SU-DHL-6 (cell line): ENCODE measurements at regions not wholly inside any gene's neighbourhood (a gene's known extent, or its start where the extent isn't known, plus 50 kb on each side); places are given as distances from the start of the nearest gene placed in this dataset.

Source experiments
- H2AFZ ChIP-seq: fragments of 200-600 bp; sonication (generic); 2 replicates; pipeline ENCODE4 v1.6.1; 2014; ENCODE audit warnings: low read depth, mild to moderate bottlenecking, moderate library complexity, mixed read lengths, antibody characterized with exemption, low read length; ENCODE audit not compliant: severe bottlenecking
- H3F3A ChIP-seq: fragments of 200-600 bp; shearing (Covaris generic); 2 replicates; pipeline ENCODE4 v1.6.0; 2016; ENCODE audit warnings: antibody characterized with exemption, mild to moderate bottlenecking; ENCODE audit not compliant: insufficient read depth
- H3K27ac ChIP-seq: fragments of 200-600 bp; sonication (generic); 2 replicates; pipeline ENCODE4 v1.5.1; 2016; ENCODE audit warnings: low read depth, mild to moderate bottlenecking, low read length, moderate library complexity, mixed read lengths
- H3K27me3 ChIP-seq: fragments of 200-600 bp; sonication (generic), shearing (Covaris generic); 2 replicates; pipeline ENCODE4 v1.6.0; 2014; ENCODE audit warnings: mild to moderate bottlenecking, low read length
- H3K36me3 ChIP-seq: fragments of 200-600 bp; sonication (generic); 2 replicates; pipeline ENCODE4 v1.6.1; 2014; ENCODE audit warnings: mild to moderate bottlenecking, low read length, mixed read lengths
- H3K4me2 ChIP-seq: fragments of 300-600, 200-600 bp; shearing (Covaris generic), sonication (generic); 2 replicates; pipeline ENCODE4 v1.6.0; 2014; ENCODE audit warnings: low read length, low read depth, mild to moderate bottlenecking; ENCODE audit not compliant: poor library complexity, severe bottlenecking
- H3K4me3 ChIP-seq: fragments of 200-600 bp; sonication (generic); 2 replicates; pipeline ENCODE4 v1.5.1; 2014; ENCODE audit warnings: antibody characterized with exemption, low read length, mild to moderate bottlenecking, mixed read lengths; ENCODE audit not compliant: insufficient read depth, poor library complexity, severe bottlenecking
- H3K79me2 ChIP-seq: fragments of 200-600 bp; sonication (generic); 2 replicates; pipeline ENCODE4 v1.6.1; 2014; ENCODE audit warnings: mild to moderate bottlenecking, low read length, moderate library complexity; ENCODE audit not compliant: insufficient read depth
- H3K9ac ChIP-seq: fragments of 200-600 bp; sonication (generic); 2 replicates; pipeline ENCODE4 v1.7.0; 2014; ENCODE audit warnings: mild to moderate bottlenecking, low read length
- H3K9me2 ChIP-seq: fragments of 200-600 bp; sonication (generic); replicated peaks from 2 replicates; pipeline ENCODE4 v1.6.1; 2014; ENCODE audit warnings: low read length; ENCODE audit not compliant: insufficient read depth
- H3K9me3 ChIP-seq: fragments of 200-600 bp; sonication (generic); 2 replicates; pipeline ENCODE4 v1.6.1; 2014; ENCODE audit warnings: low read length, mixed read lengths; ENCODE audit not compliant: insufficient read depth
- H4K20me1 ChIP-seq: fragments of 200-600 bp; sonication (generic); 2 replicates; pipeline ENCODE4 v1.6.1; 2014; ENCODE audit warnings: low read depth, mild to moderate bottlenecking, antibody characterized with exemption, low read length, moderate library complexity, mixed read lengths
- EZH2phosphoT487 ChIP-seq: fragments of 200-600 bp; sonication (generic), shearing (Covaris generic); conservative IDR thresholded peaks from 2 replicates; pipeline ENCODE4 v1.6.1; 2018; ENCODE audit warnings: mild to moderate bottlenecking, antibody characterized with exemption, low read length, moderate library complexity, mixed read lengths
- TF ChIP-seq, protein P1 (sequence below): fragments of 200-600 bp; sonication (generic); IDR thresholded peaks from one replicate; pipeline ENCODE4 v1.5.1; 2017; ENCODE audit warnings: antibody characterized with exemption, mild to moderate bottlenecking, low read length, moderate library complexity; ENCODE audit not compliant: insufficient read depth, poor library complexity, severe bottlenecking

DNA sequence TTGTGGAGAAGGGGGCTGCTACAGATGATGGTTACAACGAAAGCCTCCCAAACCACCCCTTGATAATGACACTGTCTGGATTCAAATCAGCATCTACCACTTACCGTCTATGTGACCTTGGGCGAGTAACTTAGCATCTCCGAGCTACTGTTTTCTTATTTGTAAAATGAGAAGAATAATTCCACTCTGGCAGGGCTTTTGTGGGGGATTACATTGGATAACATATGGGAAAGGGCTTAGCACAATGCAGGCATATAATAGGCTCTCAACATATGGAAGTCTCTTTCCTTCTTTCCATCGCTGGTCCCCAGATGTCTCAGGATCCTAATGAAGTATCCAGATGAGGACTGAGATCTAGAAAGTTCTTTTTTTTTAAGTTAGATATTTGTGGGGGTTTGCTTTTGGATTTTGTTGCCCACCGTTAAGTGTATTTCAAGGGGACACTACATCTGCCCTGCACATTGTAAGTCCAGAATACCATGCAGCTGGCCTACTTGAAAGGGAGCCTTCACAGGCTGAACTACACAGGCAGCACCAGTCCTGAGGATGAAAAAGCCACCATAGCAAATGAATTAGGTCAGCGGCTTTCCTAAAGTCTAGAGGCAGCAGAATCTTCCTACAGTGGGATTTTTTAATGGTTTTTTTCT is 172.2 kb upstream of the IRF2BP2 start:
- Histone ChIP-seq H3K79me2 (no peaks in the 10 kb centered on the region), H3K36me3 (no peaks in the 10 kb centered on the region), H3K9me3 (no peaks in the 10 kb centered on the region), H3K27ac (no peak overlapping the region), H4K20me1 (no peaks in the 10 kb centered on the region), H2AFZ (no peak overlapping the region), H3K4me2 (no peak overlapping the region), H3K9me2 (no peaks in the 10 kb centered on the region), H3K27me3 (no peaks in the 10 kb centered on the region; the same call in 1 of the 2 replicates), H3K9ac (no peak overlapping the region), H3K4me3 (no peak overlapping the region), H3F3A (no peaks in the 10 kb centered on the region)
- TF ChIP-seq, protein P1, sequence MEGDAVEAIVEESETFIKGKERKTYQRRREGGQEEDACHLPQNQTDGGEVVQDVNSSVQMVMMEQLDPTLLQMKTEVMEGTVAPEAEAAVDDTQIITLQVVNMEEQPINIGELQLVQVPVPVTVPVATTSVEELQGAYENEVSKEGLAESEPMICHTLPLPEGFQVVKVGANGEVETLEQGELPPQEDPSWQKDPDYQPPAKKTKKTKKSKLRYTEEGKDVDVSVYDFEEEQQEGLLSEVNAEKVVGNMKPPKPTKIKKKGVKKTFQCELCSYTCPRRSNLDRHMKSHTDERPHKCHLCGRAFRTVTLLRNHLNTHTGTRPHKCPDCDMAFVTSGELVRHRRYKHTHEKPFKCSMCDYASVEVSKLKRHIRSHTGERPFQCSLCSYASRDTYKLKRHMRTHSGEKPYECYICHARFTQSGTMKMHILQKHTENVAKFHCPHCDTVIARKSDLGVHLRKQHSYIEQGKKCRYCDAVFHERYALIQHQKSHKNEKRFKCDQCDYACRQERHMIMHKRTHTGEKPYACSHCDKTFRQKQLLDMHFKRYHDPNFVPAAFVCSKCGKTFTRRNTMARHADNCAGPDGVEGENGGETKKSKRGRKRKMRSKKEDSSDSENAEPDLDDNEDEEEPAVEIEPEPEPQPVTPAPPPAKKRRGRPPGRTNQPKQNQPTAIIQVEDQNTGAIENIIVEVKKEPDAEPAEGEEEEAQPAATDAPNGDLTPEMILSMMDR = no peak
- 0 out of 2 replicates have a peak, but pooled peaks have one; percentile 62 for TF ChIP-seq EZH2phosphoT487

- no peaks in the 10 kb centered on the region for H3F3A ChIP-seq
- no peaks in the 10 kb centered on the region for H3K9me2 ChIP-seq
- no peak overlapping the region for H2AFZ ChIP-seq
- no peaks in the 10 kb centered on the region for H3K9me3 ChIP-seq
- H4K20me1 ChIP-seq = no peaks in the 10 kb centered on the region
- no peaks in the 10 kb centered on the region for H3K36me3 ChIP-seq
- no peak overlapping the region for H3K4me2 ChIP-seq
- no peak for TF ChIP-seq EZH2phosphoT487
- TF ChIP-seq, protein P1 = no peak
- H3K27me3 ChIP-seq = no peaks in the 10 kb centered on the region; the same call in 1 of the 2 replicates
- no peak overlapping the region for H3K9ac ChIP-seq
- no peaks in the 10 kb centered on the region for H3K79me2 ChIP-seq
- H3K4me3 ChIP-seq = no peak overlapping the region
- H3K27ac ChIP-seq = no peak overlapping the region
Measured at GRCh38 chr1:234781241-234782065, 171.5 kb upstream of the IRF2BP2 start.

DNA sequence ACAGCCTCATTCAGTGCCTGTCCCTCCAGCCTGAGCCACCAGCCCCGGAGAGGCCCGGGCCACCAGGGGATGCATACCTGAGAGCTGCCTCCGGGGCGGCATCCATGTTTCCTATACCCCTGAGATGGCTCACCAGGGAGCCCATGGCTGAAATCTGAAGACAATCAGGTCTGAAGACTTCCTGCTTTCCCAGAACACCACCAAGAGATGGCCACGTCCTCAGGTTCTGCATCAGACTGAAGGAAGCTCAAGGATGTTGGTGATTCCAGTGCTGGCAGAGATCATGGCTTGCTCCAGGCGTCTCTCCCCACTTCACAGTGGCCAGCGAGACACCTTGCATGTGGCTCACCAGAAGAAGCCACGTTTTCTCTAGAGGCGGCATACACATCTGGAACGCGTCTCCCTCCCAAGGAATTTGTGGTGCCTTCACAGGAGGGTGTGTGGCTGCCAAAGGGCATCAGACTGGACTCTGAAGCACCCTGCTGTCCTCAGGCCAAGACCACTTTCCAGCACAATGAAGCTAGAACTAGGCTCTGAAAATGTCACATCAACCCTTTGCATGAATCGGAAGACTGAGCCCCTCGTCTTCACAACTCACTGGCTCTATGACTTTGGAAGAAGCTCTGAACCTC is 170.7 kb upstream of the IRF2BP2 start:
- Histone ChIP-seq H3K27ac (no peak overlapping the region), H3K36me3 (no peaks in the 10 kb centered on the region), H3F3A (no peaks in the 10 kb centered on the region), H3K9me3 (no peaks in the 10 kb centered on the region), H3K4me3 (no peak overlapping the region), H3K9ac (no peak overlapping the region), H3K79me2 (no peaks in the 10 kb centered on the region), H4K20me1 (no peaks in the 10 kb centered on the region), H2AFZ (no peak overlapping the region), H3K9me2 (no peaks in the 10 kb centered on the region), H3K27me3 (no peaks in the 10 kb centered on the region; the same call in 1 of the 2 replicates), H3K4me2 (no peak overlapping the region)
- TF ChIP-seq, protein P1 = no peak
- no peak for TF ChIP-seq EZH2phosphoT487
